Astrocyte of the cerebellum (primary cell): ENCODE measurements at regions not wholly inside any gene's neighbourhood (a gene's known extent, or its start where the extent isn't known, plus 50 kb on each side); places are given as distances from the start of the nearest gene placed in this dataset.

ENCODE experiments used
- DNase-seq: peaks from one replicate; pipeline ENCODE4 v3.0.0-alpha.2; 2011; ENCODE audit warnings: low read depth
- H3K4me3 ChIP-seq: 2 replicates; pipeline ENCODE4 v1.5.1; 2011; ENCODE audit warnings: mild to moderate bottlenecking, low read depth, low read length, moderate library complexity
- in situ Hi-C: cut with HindIII; loops from 2 replicates; pipeline ENCODE4 v1.10.0; 2017; ENCODE audit warnings: low sequenced_read_pairs
- TF ChIP-seq, protein P1 (sequence below): IDR thresholded peaks from 2 replicates; pipeline ENCODE4 v1.5.1; 2012; ENCODE audit warnings: low read length, low read depth, moderate library complexity, mild to moderate bottlenecking; ENCODE audit errors: missing control alignments

GRCh38 chr18:5626130-5626880 lies 82.5 kb upstream of the EPB41L3 start:
- no peak for DNase-seq
- in situ Hi-C loops = no loop called here
- TF ChIP-seq, protein P1, sequence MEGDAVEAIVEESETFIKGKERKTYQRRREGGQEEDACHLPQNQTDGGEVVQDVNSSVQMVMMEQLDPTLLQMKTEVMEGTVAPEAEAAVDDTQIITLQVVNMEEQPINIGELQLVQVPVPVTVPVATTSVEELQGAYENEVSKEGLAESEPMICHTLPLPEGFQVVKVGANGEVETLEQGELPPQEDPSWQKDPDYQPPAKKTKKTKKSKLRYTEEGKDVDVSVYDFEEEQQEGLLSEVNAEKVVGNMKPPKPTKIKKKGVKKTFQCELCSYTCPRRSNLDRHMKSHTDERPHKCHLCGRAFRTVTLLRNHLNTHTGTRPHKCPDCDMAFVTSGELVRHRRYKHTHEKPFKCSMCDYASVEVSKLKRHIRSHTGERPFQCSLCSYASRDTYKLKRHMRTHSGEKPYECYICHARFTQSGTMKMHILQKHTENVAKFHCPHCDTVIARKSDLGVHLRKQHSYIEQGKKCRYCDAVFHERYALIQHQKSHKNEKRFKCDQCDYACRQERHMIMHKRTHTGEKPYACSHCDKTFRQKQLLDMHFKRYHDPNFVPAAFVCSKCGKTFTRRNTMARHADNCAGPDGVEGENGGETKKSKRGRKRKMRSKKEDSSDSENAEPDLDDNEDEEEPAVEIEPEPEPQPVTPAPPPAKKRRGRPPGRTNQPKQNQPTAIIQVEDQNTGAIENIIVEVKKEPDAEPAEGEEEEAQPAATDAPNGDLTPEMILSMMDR = no peak
- no peak overlapping the region for H3K4me3 ChIP-seq

- TF ChIP-seq, protein P1 = no peak
- no peak overlapping the region for H3K4me3 ChIP-seq
- no peak for DNase-seq
- in situ Hi-C loops = no loop called here
Observed at GRCh38 chr18:5625076-5625475, 81.3 kb upstream of the EPB41L3 start.

- TF ChIP-seq, protein P1 = no peak
- in situ Hi-C loops = no loop called here
- no peak overlapping the region for H3K4me3 ChIP-seq
- no peak for DNase-seq
Observed at GRCh38 chr18:5622905-5623304, 79.1 kb upstream of the EPB41L3 start.

DNA sequence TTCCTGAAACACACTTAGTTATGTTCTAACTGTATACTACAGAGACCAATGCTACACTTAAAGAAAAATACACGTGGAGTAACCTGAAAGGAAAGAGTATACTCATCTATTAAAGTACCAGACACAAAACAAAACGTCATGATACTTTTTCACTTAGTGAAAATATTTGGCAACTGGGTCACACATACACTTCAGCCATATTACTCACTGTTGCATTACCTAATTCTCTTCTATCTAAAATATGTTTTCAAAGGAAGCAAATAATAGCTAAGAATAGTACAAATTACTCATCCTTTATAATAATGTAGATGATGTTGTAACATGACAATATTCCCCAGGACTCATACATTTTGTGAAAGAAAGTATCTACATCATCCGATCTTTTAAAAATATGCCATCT lies 76.5 kb upstream of the EPB41L3 start:
- TF ChIP-seq, protein P1 = no peak
- in situ Hi-C loops = no loop called here
- no peak overlapping the region for H3K4me3 ChIP-seq
- DNase-seq = no peak

DNA sequence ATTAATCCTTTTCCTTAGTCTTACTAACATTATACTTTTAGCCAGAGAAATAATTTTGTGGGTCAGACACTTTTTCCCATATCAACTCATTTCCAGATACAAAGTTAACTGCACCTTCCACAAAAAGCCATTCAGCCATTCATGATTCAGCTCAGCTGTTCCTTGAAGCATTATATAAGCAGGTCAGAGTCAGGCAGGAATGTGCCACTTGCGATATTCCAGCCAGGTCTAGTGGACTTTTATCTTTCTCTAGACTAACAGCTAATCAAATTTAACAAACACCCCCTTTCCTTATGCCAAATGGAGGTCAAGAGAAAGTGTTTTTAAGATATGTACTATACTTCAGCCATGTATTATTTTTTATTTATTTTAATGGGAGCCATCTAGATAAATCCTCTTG lies 75.6 kb upstream of the EPB41L3 start:
- TF ChIP-seq, protein P1 = no peak
- DNase-seq = no peak
- in situ Hi-C loops = no loop called here
- H3K4me3 ChIP-seq = no peak overlapping the region

- H3K4me3 ChIP-seq = no peak overlapping the region
- in situ Hi-C loops = no loop called here
- TF ChIP-seq, protein P1 = no peak
- no peak for DNase-seq
Observed at GRCh38 chr18:5618047-5618688, 74.4 kb upstream of the EPB41L3 start.
